D721Med (cell line): ENCODE measurements at regions not wholly inside any gene's neighbourhood (a gene's known extent, or its start where the extent isn't known, plus 50 kb on each side); places are given as distances from the start of the nearest gene placed in this dataset.
"Not testable (repeated sequence)": the region's sequence is repeated elsewhere in the genome, so short reads cannot be mapped to it uniquely, and the experiment has no call there.

Source experiments
- DNase-seq: peaks from one replicate; pipeline ENCODE4 v3.0.0; 2011; ENCODE audit warnings: low spot score; ENCODE audit not compliant: insufficient read length
- FAIRE-seq: peaks from 2 replicates; lab custom pipeline; 2011; peaks lifted over from hg19 to GRCh38; lab: Jason Lieb, UNC
- TF ChIP-seq, protein P1 (sequence below): IDR thresholded peaks from 2 replicates; pipeline ENCODE4 v1.5.1; 2012; ENCODE audit warnings: mild to moderate bottlenecking, control low read depth; ENCODE audit not compliant: insufficient read depth; ENCODE audit errors: missing control alignments

DNA sequence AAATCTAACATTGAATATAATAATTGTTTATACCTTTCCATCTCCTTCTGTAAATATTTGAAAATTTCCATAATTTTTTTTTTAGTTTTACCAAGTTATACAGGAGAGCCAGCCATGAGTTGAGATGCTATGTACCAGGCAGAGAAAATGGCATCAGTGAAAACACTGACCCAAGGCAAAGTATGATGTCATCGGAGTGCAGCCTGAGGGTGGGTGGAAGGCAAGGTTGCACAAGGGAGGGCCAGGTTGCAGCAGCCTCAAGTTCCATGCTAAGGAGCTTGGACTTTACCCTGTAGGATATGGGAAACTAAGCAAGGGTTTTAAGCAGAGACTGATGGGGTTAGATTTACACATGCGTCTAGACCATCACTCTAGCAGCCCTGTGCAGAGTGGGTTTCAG lies 441.1 kb downstream of the BCAT1 start:
- DNase-seq (no peak), FAIRE-seq (no peak)
- TF ChIP-seq, protein P1, sequence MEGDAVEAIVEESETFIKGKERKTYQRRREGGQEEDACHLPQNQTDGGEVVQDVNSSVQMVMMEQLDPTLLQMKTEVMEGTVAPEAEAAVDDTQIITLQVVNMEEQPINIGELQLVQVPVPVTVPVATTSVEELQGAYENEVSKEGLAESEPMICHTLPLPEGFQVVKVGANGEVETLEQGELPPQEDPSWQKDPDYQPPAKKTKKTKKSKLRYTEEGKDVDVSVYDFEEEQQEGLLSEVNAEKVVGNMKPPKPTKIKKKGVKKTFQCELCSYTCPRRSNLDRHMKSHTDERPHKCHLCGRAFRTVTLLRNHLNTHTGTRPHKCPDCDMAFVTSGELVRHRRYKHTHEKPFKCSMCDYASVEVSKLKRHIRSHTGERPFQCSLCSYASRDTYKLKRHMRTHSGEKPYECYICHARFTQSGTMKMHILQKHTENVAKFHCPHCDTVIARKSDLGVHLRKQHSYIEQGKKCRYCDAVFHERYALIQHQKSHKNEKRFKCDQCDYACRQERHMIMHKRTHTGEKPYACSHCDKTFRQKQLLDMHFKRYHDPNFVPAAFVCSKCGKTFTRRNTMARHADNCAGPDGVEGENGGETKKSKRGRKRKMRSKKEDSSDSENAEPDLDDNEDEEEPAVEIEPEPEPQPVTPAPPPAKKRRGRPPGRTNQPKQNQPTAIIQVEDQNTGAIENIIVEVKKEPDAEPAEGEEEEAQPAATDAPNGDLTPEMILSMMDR = no peak

DNA sequence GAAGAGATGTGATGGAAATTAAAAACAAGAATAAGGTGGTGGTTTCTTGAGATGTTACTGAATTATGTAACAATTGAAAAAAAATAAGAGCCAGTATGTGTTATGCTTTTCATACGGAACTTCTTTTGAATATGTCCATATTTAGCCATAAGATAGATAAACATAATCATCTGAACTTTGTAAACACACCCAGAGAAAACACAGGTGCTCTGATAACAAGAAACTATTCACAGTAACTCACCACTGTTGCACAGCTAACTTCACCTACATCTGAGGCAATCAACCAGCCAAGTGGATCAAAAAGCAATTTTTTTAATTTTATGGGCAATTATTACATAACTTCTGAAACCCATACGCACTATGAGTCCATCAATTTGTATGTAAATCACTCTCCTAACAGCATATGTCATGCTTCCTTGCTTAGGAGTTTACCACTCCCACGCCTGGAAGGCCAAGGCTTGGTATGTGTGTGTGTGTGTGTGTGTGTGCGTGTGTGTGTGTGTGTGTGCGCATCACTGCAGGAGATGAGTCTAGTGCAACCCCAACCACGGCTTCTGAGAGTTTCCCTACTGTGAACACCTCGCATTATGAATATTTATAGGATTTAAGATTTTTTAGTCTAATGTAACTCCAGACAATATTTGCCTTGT lies 443.4 kb downstream of the BCAT1 start:
- TF ChIP-seq, protein P1 = no peak
- FAIRE-seq = no peak
- DNase-seq = no peak

DNA sequence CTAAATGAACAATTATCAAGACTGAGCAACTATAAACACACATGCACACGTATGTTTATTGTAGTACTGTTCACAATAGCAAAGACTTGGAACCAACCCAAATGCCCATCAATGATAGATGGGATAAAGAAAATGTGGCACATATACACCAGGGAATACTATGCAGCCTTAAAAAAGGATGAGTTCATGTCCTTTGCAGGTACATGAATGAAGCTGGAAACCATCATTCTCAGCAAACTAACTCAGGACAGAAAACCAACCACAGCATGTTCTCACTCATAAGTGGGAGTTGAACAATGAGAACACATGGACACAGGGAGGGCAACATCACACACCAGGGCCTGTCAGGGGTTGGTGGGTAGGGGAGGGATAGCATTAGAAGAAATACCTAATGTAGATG lies 445.4 kb downstream of the BCAT1 start:
- not testable (repeated sequence) for FAIRE-seq, DNase-seq

DNA sequence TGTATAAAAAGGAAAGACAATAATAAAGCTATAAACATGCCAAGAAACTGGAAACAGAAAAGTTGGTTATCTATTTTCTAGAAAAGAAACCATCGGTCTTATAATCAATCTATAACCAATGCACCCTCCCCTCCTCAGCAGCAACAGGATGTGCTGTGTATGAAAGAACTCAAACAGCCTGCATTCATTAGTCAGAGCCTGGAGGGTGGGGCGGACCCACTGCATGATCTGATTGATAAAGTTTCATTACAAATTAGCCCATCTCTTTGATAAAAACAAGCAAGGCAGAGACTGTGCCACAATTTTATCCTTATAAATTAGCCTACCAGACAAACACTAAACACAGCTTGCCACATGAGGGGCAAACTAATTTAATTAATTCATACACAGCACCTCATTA lies 448.1 kb downstream of the BCAT1 start:
- FAIRE-seq = no peak
- DNase-seq = no peak
- TF ChIP-seq, protein P1 = no peak

DNA sequence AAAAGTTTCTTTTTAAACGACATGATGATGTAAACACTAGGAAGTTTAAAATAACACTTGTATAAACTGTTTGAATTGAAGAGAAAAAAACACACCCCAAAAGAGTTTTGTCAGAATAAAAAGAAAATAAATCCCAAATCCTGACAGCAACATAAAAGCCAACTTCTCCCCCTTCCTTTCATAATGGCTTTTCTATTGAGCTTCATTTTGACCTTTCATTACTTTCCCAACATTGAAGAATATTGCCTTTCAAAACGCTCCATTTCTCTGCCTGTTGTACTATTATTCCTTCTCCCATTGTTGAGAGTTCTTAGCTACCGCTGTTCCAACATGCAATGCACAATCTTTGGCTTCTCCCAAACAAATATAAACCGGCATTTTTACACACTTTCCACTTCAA lies 448.5 kb downstream of the BCAT1 start:
- FAIRE-seq (no peak), DNase-seq (no peak)
- TF ChIP-seq, protein P1 = no peak

DNA sequence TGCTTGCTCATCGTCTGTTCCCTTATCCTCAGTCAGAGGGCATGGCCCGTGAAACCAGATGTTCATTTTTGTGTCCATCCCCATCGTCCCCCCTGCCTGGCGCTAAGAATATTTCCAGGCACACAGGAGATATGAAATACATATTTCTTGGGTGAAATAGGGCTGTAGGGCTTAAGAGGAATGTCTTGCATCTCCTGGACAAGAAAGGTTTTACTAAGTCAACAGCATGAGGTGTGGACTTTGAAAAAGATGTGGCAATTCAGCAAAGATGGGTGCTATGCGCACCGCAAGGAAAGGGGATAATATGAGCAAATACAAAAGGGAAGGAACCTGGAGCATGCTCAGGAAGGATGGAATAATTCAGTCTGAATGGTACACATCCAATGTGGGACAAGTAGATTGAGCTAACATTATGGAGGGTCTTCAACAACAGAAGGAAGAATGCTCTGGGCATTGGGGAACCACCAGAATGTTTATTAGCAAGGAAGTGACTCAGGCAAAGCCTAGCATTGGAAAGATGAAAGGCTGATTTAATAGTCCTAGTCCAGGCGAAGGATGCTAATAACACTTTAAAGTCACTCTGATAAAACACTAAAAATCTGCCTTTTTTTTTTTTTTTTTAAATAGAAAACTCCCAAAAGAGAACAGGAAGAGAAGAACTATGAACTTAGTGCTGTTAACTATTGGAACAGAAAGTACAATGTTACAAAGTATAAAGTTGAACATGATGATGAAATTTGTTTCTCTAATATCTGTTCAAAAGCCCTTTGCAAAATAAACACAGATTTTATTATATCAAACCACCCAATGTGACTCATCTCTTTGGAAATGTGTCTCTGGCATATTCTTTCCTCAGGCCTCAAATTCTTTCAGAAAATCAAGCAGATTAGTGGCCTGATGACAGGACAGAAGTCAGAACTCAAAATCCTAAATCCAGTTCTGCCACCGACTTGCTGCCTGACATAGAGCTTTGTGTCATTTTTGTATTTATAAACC lies 449.5 kb downstream of the BCAT1 start:
- FAIRE-seq (no peak), DNase-seq (no peak)
- TF ChIP-seq, protein P1 = no peak

DNA sequence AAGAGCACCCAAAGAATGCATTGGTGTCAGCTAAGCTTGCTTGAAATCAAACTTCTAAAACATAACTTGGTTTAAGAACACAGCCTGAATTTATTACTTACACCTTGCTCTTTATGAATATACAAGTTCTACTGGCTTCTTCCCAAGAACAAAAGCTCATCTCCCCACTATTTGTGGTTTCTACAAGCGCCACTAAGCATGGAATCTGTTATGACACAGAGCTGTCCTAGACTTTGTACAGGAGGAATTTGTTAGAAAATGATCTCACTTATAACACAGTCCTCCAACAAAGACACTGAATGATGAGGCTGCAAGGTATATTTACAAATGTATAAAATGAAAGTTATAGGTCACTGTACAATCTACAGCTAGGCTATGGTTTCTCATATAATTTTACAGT lies 452.1 kb downstream of the BCAT1 start:
- FAIRE-seq = no peak
- TF ChIP-seq, protein P1 = no peak
- DNase-seq = no peak
